DND-41 (cell line): ENCODE measurements at regions not wholly inside any gene's neighbourhood (a gene's known extent, or its start where the extent isn't known, plus 50 kb on each side); places are given as distances from the start of the nearest gene placed in this dataset.

Experiments used
- EZH2 ChIP-seq: IDR thresholded peaks from 3 replicates; pipeline ENCODE4 v1.6.1; 2012; ENCODE audit warnings: borderline replicate concordance, low read depth, mild to moderate bottlenecking, moderate library complexity, low read length, inconsistent platforms; ENCODE audit not compliant: severe bottlenecking
- TF ChIP-seq, protein P1 (sequence below): IDR thresholded peaks from 2 replicates; pipeline ENCODE4 v1.5.1; 2012; ENCODE audit warnings: borderline replicate concordance, low read length, moderate library complexity, mild to moderate bottlenecking; ENCODE audit not compliant: poor library complexity, severe bottlenecking; ENCODE audit errors: extremely low read depth

DNA sequence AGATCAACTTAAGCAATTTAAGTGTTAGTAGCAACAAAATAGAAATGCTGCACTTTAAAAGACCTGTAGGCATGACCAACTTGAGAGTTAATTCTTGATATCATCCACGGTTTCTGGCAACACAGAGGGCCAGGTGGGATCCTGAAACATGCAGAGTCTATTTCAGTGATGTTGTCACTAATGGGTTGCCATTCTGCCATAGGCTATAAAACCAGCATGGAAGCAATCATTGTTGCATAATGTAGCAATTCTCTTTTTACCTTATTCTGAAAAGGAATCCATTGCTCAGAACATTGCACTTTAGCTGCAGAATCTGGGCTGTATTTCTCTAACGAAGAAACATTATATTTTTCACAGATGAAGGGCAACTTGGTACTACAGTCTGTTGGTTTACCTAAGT is 53.9 kb upstream of the CD302 start:
- TF ChIP-seq, protein P1, sequence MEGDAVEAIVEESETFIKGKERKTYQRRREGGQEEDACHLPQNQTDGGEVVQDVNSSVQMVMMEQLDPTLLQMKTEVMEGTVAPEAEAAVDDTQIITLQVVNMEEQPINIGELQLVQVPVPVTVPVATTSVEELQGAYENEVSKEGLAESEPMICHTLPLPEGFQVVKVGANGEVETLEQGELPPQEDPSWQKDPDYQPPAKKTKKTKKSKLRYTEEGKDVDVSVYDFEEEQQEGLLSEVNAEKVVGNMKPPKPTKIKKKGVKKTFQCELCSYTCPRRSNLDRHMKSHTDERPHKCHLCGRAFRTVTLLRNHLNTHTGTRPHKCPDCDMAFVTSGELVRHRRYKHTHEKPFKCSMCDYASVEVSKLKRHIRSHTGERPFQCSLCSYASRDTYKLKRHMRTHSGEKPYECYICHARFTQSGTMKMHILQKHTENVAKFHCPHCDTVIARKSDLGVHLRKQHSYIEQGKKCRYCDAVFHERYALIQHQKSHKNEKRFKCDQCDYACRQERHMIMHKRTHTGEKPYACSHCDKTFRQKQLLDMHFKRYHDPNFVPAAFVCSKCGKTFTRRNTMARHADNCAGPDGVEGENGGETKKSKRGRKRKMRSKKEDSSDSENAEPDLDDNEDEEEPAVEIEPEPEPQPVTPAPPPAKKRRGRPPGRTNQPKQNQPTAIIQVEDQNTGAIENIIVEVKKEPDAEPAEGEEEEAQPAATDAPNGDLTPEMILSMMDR = no peak
- no peak for TF ChIP-seq EZH2
